ENCODE measurements at regions not wholly inside any gene's neighbourhood (a gene's known extent, or its start where the extent isn't known, plus 50 kb on each side); places are given as distances from the start of the nearest gene placed in this dataset.

DNA sequence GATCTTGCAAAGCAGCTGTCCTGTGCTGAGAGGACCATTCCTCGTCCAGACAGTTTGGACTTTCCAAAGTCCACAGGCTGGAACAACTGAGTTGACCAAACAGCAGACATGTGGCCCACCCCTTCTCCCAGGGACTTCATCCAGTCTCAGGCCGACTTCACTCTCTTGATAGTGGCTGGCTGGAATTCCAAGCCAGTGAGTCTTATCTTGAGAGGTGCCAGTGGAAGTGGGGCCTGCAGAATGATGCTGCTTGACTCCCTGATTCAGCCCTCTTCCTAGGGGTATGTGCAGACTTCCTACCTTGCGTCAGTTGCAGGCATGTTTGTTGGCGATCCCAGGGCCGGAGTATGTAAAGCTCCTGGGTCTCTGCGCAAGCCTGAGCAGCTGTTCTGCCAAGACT is 131.4 kb upstream of the TSLP start:
- TF ChIP-seq, protein P1, sequence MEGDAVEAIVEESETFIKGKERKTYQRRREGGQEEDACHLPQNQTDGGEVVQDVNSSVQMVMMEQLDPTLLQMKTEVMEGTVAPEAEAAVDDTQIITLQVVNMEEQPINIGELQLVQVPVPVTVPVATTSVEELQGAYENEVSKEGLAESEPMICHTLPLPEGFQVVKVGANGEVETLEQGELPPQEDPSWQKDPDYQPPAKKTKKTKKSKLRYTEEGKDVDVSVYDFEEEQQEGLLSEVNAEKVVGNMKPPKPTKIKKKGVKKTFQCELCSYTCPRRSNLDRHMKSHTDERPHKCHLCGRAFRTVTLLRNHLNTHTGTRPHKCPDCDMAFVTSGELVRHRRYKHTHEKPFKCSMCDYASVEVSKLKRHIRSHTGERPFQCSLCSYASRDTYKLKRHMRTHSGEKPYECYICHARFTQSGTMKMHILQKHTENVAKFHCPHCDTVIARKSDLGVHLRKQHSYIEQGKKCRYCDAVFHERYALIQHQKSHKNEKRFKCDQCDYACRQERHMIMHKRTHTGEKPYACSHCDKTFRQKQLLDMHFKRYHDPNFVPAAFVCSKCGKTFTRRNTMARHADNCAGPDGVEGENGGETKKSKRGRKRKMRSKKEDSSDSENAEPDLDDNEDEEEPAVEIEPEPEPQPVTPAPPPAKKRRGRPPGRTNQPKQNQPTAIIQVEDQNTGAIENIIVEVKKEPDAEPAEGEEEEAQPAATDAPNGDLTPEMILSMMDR (IDR thresholded peaks at IDR 0.05) = no peak
- TF ChIP-seq GABPA (IDR thresholded peaks at IDR 0.05; ENCODE audit: low read depth) (no peak), POLR2AphosphoS5 (IDR thresholded peaks at IDR 0.05; ENCODE audit: low read depth, low read length) (no peak), YY1 (IDR thresholded peaks at IDR 0.05; ENCODE audit: low read depth) (no peak), TAF1 (IDR thresholded peaks at IDR 0.05; ENCODE audit: borderline replicate concordance, low read depth, low read length) (no peak), SMC3 (IDR thresholded peaks at IDR 0.05; ENCODE audit: low read depth, low read length) (no peak), SIN3A (IDR thresholded peaks at IDR 0.05; ENCODE audit: borderline replicate concordance, low read depth, low read length) (no peak), EP300 (IDR thresholded peaks at IDR 0.05; ENCODE audit: borderline replicate concordance in 1 of 2, low read depth in 1 of 2, low read length in 1 of 2) (no peak)
- TF ChIP-seq, protein P2, sequence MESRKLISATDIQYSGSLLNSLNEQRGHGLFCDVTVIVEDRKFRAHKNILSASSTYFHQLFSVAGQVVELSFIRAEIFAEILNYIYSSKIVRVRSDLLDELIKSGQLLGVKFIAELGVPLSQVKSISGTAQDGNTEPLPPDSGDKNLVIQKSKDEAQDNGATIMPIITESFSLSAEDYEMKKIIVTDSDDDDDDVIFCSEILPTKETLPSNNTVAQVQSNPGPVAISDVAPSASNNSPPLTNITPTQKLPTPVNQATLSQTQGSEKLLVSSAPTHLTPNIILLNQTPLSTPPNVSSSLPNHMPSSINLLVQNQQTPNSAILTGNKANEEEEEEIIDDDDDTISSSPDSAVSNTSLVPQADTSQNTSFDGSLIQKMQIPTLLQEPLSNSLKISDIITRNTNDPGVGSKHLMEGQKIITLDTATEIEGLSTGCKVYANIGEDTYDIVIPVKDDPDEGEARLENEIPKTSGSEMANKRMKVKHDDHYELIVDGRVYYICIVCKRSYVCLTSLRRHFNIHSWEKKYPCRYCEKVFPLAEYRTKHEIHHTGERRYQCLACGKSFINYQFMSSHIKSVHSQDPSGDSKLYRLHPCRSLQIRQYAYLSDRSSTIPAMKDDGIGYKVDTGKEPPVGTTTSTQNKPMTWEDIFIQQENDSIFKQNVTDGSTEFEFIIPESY (IDR thresholded peaks at IDR 0.05; ENCODE audit: borderline replicate concordance, low read depth) = no peak
- TF ChIP-seq, protein P3, sequence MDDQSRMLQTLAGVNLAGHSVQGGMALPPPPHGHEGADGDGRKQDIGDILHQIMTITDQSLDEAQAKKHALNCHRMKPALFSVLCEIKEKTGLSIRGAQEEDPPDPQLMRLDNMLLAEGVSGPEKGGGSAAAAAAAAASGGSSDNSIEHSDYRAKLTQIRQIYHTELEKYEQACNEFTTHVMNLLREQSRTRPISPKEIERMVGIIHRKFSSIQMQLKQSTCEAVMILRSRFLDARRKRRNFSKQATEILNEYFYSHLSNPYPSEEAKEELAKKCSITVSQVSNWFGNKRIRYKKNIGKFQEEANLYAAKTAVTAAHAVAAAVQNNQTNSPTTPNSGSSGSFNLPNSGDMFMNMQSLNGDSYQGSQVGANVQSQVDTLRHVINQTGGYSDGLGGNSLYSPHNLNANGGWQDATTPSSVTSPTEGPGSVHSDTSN (IDR thresholded peaks at IDR 0.05) = no peak

All from SK-N-SH (cell line).